BJ (cell line): ENCODE measurements at regions not wholly inside any gene's neighbourhood (a gene's known extent, or its start where the extent isn't known, plus 50 kb on each side); places are given as distances from the start of the nearest gene placed in this dataset.

Experiments
- CTCF ChIA-PET: fragments of 350-600 bp; formaldehyde crosslinking; extraction: SDS; loops from one replicate; lab custom pipeline; 2021; ENCODE audit warnings: antibody characterized with exemption, inconsistent platforms; lab: Yijun Ruan, JAX
- POLR2A ChIA-PET: fragments of 300-600 bp; sonication (Branson Sonifier 250); formaldehyde crosslinking; extraction: SDS; loops from one replicate; lab custom pipeline; 2021; ENCODE audit warnings: antibody characterized with exemption; lab: Charles Lee
- DNase-seq: peaks from one replicate; pipeline ENCODE4 v3.0.0-alpha.2; 2011; ENCODE audit warnings: low read depth
- H3K27me3 ChIP-seq: 2 replicates; pipeline ENCODE4 v1.6.0; 2011; ENCODE audit warnings: low read length; ENCODE audit not compliant: control insufficient read depth, insufficient read depth
- H3K36me3 ChIP-seq: 2 replicates; pipeline ENCODE4 v1.5.1; 2011; ENCODE audit warnings: low read length; ENCODE audit not compliant: control insufficient read depth, insufficient read depth
- H3K4me3 ChIP-seq: 2 replicates; pipeline ENCODE4 v1.5.1; 2011; ENCODE audit warnings: low read depth, mild to moderate bottlenecking, control low read depth, low read length
- CTCF ChIP-seq: IDR thresholded peaks from 2 replicates; pipeline ENCODE4 v1.5.1; 2011; ENCODE audit warnings: low read depth, mild to moderate bottlenecking, control low read depth, inconsistent platforms, low read length, moderate library complexity; ENCODE audit not compliant: insufficient read depth

- TF ChIP-seq CTCF, result no peak
- peak; percentile 41 for DNase-seq
- H3K27me3 ChIP-seq, result peaks cover 5% of the 10 kb centered on the region
- CTCF ChIA-PET, result no interaction called here
- POLR2A ChIA-PET, result interaction anchor here (0.7 kb wide), 1 partner anchor 24 kb away, joined by 3 read pairs; no protein-coding TSS in a partner anchor
- no peak overlapping the region for H3K4me3 ChIP-seq
- H3K36me3 ChIP-seq, result no peaks in the 10 kb centered on the region
These were observed 534.4 kb downstream of the MN1 start for GRCh38 chr22:27267145-27267544.

- no peak for TF ChIP-seq CTCF
- POLR2A ChIA-PET, result no interaction called here
- Histone ChIP-seq H3K36me3 (no peaks in the 10 kb centered on the region), H3K4me3 (no peak overlapping the region), H3K27me3 (peaks cover 7% of the 10 kb centered on the region; the same call in 1 of the 2 replicates)
- no peak for DNase-seq
- CTCF ChIA-PET, result interaction anchor here (1.2 kb wide), 1 partner anchor 157 kb away, joined by 4 read pairs; no protein-coding TSS in a partner anchor
These were observed 531.6 kb downstream of the MN1 start for GRCh38 chr22:27269751-27270543.

DNA sequence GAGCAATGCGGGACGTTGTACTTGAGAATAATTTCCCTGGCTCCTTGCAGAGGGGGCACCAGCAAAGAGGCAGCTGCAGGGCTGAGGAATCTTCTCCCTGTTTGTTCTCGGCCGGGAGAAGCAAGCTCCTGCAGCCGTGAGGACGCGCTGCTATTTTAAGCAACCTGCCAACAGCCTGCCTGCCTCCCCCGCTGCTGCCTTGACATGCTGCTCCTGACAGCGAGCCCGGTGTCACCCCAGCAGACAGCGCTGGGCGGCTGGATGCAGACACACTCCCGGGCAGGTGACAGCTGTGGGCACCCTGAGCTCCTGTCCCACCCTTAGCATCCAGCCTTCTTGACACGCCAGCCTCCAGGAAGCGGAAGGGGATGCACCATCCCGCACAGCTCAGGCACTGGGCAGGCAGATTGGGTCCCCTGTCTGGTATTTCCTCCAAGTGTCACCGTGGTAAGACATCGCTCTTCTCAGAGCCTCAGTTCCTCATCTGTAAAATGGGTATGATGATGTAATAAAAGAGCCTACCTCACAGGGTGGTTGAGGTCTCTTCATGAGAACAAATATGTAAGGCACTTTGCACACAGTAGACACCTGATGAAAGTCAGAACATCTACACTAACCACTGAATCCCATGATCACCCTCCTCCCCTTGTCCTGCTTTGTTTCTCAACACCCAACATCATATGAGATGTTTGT, 530.6 kb downstream of the MN1 start:
- Histone ChIP-seq H3K4me3 (no peak overlapping the region), H3K36me3 (no peaks in the 10 kb centered on the region), H3K27me3 (peaks cover 8% of the 10 kb centered on the region; the same call in 1 of the 2 replicates)
- DNase-seq, result no peak
- POLR2A ChIA-PET, result no interaction called here
- CTCF ChIA-PET, result interaction anchor here (0.8 to 1.2 kb wide), 2 partner anchors 38 to 158 kb away, joined by 3 to 4 read pairs; no protein-coding TSS in a partner anchor
- no peak for TF ChIP-seq CTCF

DNA sequence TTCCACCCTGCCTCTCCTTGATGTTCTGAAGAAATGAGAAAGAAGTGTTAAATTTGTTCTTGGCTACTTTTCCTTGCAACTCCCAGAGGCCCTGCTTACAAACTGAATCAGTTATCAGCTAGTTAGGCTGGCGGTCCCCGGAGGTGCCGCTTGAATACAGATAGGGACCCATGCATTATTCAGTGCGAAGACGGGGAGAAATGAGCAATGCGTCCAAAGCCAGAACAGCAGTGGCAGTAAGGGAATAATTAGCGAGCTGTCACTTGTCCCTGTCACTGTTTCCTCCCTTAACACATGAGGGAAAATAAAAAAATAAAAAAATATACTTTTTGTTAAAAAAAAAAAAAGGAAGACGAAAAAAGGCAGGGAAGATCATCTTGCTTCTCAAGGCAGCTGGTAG, 528.1 kb downstream of the MN1 start:
- ChIA-PET POLR2A (no interaction called here), CTCF (interaction anchor here (1.0 kb wide), 1 partner anchor 12 kb away, joined by 3 read pairs; no protein-coding TSS in a partner anchor)
- H3K4me3 ChIP-seq, result no peak overlapping the region

More for the DNA sequence above, 528.1 kb downstream of the MN1 start:
- no peak for DNase-seq
- Histone ChIP-seq H3K36me3 (no peaks in the 10 kb centered on the region), H3K27me3 (peaks cover 10% of the 10 kb centered on the region)
- no peak for TF ChIP-seq CTCF
